Inflammatory macrophage (primary cell): ENCODE measurements at regions not wholly inside any gene's neighbourhood (a gene's known extent, or its start where the extent isn't known, plus 50 kb on each side); places are given as distances from the start of the nearest gene placed in this dataset.
"Not testable (repeated sequence)": the region's sequence is repeated elsewhere in the genome, so short reads cannot be mapped to it uniquely, and the experiment has no call there.

Experiments used
- DNase-seq, 2 donors: peaks; one replicate each; pipeline ENCODE4 v3.0.0-alpha.2; 2020 to 2022

DNA sequence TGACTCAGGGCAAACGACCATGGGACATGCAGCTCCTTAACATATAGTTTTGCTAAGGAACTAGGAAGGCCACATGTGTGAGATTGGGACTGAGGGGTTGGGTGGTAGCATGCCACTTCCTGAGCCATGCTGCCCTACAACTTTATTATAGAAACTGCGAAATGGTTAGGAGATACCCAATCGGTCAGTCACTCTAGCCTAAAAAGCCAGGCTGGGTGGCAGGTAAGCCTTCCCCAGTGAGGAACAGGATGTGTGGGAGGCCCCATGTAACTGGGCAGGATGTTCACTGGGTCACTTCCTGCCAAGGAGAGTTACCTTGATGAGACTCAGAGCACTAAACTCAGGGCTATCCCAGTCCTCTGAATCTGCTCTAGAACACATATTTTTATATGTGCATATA, 123.5 kb downstream of the MAP3K7 start:
- no peak for DNase-seq

DNA sequence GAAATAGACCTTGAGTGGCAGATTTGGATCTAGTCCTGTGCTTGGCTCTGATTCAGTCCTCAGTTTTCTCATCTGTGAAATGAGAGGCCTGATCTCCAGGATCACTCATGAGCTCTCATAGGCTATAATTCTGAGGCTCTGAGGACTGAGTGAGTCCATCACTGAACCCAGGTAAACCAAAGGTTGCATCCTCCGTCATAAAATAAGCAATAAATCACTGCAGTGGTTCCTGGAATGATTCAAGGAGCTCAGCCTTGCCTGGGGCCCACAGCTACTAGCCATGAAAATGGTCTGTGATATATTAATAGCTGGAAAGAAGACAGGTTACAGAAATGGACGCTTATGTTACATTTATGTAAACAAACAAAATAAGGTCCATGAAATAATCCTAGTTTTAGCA, 124.8 kb downstream of the MAP3K7 start:
- DNase-seq: no peak

DNA sequence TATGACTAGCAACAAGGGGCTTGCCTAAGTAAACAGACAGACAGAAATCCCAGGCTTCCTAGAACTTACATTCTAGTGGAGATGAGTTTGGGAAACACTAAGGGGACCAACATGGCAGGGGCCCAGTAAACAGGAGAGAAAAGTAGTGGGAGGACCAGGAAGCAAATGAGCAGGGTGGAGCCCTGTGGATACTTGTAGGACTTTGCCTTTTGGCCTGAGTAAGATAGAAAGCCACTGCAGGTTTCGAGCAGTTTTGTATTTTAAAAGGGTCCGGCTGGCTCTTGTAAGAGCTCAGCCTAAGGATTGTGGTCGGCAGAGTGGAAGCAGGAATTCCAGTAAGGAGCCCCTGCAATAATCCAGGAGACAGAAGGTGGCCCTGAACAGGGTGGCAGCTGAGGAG, 125.5 kb downstream of the MAP3K7 start:
- DNase-seq: no peak

DNA sequence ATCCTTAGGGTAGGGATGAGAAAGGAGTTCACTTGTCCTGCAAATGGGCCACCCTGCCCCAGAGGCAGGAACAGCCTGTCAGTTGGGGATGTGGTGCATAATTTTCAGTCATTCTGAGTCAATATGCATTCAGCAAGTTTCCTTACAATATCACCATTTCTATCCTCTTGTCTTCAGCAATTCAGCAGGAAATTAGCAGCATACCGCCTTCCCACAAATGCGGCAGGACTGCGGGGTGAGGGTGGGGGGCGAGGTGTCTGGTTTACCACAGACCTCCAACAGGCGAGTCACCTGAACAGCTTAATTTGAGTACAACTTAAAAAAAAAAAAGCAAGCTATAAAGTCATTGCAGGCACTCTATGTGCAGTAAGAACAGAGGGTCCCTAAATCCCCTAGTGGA, 126.8 kb downstream of the MAP3K7 start:
- no peak for DNase-seq

DNA sequence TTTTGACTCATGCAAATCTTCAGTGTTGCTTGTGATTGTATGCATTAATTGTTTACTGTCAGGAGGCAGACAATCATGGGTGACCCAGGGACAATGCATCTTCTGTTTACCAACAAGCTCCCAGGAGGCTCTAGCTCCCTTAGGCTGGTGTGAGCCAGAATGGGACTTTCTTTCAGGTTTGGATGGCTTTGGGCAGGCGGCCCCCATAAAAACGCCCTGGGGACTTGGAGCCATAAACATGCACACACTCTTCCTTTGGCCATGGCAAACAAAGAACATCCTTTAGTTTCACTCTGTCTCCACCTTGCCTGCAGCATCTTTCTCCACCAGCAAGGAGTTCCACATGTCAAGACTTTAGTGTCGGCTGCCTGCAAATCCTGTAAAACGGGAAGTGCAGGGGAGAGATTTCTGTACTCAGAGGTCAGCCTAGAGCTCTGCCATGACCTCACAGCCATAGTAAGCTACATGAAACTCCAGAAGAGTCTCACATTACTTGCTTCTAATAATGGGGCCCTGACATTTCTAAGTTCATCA, 127.6 kb downstream of the MAP3K7 start:
- DNase-seq: peak in 1 of 2 donors; percentile 19

DNA sequence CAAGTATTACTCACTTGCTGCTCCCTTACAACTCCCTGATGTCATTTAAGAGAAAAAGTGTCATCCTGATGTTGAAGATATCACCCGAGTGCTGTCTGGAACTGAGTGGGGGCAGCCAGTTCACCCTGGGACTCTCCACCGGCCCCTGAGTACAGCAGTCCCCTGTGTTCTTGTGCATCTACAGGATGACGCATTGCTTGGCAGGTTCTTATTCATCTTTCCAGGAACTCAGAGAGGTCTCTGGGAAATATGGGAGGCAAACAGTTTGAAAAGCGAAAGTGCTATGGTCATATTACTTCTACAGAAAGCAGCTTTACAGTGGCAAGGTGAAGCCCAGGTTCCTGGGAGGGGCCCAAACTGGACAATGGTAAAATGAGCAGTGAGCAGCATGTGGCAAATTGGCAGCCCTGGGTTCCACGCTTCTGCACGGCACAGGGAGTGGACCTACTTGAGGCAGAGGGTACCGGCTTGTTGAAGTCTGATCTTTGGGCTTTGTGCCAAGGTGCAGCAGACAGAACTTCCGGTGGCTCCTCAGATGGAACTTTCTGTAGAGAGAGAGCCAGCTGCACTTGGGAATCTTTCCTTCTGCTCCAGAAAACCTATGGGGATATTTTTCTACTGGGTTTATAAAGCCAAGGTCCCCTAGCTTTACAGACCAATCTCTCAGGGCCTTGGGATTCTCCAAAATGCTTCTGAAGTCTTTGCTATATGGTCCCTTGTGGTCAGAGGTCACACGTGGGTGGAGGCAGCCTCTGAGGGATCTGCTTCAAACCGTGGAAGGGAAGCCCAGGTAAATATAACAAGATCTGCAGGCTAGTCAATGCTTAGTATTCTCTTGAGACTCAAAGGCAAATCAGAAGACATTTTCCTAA, 128.3 kb downstream of the MAP3K7 start:
- no peak for DNase-seq

DNA sequence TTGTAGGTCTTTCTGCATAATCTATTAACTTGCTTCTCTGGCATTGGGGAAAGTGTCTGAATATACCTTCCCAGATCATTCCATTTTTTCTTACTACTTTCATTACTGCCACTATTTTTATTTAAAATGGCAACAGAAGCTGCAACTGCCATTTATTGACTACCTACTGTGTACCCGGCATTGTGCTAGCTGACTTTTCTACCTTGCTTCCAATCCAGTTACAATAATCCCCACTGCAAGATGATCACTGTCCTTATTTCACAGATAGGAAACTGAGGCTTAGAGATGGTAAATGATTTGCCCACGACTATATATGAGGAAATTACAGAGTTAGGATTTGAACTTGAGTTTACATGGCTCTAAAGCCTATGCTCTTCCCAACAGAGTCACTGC, 129.0 kb downstream of the MAP3K7 start:
- no peak for DNase-seq

DNA sequence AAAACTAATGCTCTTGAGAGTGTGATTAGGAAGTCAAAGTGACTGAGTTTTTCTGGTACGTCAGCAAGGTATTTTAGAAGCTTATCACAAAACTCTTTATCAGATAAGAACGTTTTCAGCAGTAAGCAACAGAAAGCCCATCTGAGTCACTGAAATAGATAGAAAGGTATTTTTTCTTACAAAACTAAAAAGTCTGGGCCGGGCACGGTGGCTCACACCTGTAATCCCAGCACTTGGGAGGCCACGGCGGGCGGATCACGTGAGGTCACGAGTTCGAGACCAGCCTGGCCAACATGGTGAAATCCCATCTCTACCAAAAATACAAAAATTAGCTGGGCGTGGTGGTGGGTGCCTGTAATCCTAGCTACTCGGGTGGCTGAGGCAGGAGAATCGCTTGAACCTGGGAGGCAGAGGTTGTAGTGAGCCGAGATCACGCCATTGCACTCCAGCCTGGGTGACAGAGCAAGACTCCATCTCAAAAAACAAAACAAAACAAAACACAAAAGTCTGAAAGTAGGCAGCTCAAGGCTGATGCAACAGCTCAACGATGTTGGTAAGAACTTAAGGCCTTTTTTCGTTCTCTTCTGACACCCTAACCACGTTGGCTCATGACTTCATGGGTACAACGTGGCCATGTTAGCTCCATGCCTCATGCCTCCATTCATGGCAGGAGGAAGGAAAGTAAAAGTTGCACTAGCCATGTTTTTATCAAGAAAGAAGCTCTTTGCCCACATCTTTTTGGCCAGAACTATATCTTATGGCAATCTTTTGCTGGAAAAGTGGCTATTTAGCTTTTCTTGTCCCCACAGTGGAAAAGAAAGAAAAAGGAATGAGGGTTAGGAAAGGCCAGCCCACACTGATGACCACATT, 129.6 kb downstream of the MAP3K7 start:
- DNase-seq: not testable (repeated sequence)

DNA sequence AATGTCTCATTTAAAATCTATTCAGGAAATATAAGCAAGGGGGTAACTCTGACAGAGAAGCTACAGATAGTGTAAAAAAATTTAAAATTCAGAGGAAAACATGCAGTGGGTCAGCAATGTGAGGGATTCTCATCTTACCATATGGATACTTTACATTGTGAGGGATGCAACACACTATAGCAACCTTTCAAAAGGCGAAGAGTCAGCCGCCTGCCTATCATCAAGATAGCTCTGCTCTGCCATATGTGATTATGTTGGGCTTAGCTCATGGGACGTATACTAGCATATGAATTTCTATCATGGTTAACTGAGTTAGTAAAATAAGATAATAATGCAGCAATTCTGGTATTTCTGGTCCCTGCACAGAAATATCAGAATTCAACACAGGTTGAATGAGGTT, 130.9 kb downstream of the MAP3K7 start:
- no peak for DNase-seq

DNA sequence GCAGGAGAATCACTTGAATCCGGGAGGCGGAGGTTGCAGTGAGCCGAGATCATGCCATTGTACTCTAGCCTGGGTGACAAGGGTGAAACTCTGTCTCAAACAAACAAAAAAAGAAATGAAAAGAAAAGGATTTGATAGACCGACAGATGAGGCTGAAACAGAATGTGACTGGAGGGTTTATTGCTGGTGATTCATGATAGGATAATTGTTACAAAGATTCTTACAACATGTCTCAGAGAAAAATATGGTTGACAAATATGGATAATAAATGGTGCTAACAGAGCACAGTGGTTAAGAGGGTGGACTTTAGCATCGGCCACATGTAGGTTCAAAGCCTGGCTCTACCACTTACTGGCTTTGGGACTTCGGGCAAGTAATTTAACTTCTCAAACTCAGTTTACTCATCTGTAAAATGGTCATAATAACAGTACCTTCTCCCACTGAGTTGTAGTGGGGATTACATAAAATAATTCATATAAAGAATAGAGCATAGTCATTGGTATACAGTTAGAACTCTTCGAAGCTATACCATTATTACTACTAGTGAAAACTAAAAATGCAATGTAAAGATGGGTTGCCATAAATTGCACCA, 131.9 kb downstream of the MAP3K7 start:
- no peak for DNase-seq

DNA sequence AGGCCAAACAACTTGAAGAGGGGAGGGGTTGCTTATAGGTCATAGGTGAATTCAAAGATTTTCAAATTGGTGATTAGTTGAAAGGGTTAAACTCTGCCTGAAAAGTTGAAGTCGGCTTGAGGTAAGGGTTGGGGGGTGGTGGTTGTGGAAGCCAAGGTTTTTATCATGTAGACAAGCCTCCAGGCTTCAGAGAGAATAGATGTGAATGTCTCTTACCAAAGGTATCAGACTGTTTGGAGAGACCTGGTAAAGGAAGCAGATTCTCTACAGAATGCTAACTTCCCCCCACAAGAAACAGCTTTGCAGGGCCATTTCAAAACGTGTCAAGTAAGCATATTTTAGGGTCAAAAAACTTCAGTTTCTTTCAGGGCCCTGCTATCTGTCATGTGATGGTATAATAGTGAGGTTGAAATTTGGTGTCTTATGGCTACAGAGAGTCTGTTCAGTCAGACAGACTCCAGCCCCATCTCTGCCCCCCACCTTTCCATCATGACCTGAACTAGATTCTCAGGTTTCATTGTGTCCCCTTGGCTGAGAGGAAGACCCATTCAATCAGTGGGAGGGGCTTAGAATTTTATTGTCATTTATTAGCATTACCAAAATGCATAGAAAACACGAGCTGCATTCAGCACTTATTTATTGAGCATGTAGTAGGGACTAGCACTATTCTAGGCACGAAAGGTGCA, 136.5 kb downstream of the MAP3K7 start:
- DNase-seq: no peak

DNA sequence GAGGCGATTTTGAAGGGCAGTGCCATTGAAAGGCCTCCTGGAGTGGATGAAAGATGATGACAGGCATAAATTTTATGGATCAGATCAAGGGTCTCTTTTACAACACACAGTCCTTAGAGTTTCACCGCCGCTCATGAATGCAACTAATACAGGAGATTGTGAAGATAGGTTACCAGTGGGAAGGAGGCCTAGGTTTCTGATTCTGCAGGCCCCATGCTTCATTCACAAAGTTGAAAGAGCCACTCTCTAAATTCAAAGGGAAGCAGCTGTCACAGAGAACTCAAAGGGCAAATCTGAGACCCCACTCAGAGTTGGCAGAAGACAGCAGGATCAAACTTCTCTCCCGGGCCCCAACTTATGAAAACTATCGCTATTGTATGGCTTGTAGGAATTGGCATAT, 137.6 kb downstream of the MAP3K7 start:
- DNase-seq: no peak

DNA sequence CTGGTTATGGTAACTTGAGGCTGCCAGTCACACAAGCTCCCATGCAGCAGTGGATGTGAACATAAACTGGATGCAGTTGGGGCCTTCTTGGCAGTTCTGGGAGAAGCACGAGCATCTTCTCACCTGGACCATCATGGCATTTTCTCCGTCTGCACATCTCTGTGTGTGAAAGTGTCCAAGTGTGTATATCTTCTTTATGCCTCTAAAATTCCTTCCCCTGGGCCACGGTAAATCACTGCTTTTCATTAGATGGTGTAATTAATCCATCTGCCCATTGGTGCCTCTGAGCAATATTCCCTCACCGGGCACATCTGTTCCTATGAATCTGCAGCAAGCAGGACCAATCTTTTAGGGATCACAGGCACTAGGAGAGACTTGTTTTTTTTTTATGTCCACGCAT, 138.0 kb downstream of the MAP3K7 start:
- no peak for DNase-seq

DNA sequence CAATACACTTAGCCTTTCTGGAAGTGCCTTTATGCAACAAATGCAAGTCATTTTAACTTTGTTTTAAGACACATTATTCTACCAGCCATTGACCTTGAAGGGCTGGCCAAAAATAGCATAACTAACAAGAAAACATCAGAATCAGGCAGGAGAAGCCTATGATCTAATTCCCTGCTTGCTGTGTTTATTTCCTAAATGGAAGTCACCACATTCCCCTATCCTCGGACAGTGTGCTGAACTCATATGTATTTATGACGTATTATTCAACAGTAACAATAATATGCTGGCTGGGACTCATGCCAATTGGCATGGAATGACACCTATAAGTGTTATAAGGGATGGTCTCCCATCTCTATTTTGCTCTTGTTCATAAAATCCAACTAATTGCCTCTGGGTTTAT, 140.7 kb downstream of the MAP3K7 start:
- DNase-seq: no peak

DNA sequence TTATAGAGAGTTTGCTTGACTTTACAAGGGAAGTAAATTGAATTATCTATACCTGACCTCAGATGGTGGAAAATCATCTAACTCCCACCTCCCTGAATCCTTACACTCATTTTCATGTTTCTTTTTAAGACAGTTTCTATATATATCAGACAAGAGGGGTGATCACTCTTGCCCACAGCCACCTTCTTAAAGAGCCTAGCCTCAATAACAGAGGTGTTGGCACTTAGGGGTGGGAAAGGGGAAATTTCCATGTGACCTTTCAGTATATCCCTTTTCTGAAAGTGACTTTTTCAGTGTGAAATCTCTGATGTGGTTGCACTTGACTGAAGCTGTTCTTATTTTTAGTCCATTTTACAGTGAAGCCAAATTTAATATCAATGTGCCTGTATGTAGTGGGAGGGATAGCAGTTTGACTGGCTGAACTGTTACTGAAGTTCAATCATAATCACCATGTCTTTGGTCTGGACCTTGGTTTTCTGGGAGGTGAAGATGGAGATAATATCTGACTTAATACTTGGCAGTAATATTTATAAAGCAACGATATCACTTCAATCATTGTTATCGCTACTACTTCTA, 141.3 kb downstream of the MAP3K7 start:
- DNase-seq: no peak

DNA sequence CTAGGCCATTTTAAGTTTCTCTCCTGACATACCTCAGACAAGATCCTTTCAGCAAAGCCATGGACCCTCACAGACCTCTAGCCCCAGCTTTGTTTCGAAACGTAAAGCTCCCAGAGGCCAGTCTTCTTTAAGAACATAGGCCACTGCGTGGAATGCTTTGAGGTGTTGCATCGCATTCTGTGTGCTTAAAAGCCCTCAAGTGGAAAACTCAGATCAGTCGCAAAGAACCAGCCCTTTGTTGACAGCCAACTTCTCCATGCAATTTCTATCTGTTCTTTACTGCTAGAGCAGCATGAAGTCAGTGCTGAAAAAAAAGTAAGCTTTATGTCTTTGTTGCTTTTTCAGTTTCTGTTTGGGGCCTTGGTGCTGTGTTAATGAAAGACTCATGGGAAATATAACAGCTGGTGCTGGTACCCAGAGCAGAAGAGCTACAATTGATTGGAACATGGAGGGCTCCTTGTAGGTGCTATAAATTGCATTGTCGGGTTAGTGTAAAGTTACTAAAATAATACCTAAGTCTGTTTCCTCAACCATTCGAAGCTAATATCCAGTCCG, 142.6 kb downstream of the MAP3K7 start:
- no peak for DNase-seq

DNA sequence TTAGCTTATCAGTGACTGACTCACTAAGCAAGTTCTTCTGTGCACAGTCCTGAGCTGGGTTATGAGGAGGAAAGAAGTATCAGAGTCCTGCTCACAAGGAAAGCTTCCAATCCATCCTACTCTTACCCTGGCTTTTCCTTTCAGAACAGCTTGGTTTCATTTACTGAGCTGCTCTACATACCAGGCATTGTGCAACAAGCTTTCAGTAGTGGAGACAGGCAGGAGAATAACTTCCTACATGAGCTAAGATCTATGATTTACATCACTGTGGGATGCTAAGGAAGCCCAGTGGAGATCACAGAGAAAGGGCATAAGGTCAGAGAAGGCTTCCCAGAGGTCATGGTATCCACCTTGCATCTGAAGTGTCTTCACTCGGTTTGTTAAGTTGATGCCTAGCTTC, 144.5 kb downstream of the MAP3K7 start:
- DNase-seq: no peak

DNA sequence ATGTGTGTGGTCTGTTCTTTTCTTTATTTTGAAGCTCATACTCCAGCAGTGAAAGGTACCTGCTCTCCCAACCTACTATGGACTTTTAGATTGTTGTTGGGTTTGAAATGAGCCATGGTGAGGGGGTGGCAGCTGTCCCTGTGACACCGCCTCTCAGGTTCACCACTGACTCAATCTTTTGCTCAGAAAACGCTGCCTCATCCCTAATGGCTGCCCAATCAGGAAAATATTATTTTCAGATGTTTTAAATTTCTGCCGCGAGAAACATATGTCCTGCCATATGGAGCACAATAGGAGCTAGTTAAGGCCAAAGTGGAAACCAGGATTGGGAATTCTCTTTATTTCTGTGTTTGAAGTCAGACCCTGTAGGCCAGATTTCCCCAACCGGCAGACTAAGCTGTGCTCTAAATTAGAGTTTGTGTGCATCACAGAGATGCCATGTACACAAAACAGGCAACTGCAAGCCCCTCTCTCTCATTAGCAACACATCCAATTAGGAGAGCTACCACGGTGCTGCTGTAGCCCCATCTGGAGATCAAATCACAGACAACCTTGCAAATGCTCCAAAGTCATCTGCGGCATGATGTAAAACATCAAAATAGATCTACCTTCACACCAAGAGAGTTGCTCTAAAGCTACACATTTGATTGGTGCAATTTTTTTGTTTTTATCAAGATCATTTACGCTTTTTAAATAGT, 144.1 kb upstream of the BACH2 start:
- DNase-seq: no peak

DNA sequence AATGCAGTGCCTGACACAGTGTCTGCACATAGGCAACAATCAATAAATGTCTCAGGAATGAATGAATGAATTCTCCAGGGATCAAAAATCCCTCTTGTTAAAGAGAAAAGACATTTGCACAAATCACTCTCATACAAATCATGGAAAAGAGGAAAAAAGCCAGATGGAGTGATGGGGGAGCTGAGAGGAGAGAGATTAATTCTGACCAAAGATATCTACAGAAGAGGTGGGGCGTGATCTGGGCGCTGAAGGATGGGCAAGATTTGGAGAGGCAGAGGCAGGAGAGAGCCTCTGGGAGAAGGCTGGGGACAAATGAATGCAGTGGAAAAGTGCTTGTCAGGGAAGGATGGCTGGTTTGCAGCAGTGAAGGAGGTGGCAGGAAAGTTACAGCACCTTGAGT, 142.9 kb upstream of the BACH2 start:
- no peak for DNase-seq

DNA sequence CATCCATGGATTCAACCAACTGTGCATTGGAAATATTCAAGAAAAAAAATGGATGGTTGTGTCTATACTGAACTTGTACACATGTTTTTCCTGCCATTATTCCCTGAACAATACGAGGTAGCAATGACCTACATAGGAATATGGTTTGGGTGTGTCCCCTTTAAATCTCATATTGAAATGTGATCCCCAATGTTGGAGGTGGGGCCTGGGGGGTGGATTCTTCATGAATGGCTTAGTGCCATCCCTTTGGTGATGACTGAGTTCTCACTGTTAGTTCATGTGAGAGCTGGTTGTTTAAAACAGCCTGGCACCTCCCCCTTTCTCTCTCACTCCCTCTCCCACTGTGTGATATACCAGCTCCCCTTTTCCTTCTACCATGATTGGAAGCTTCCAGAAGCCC, 139.8 kb upstream of the BACH2 start:
- no peak for DNase-seq

DNA sequence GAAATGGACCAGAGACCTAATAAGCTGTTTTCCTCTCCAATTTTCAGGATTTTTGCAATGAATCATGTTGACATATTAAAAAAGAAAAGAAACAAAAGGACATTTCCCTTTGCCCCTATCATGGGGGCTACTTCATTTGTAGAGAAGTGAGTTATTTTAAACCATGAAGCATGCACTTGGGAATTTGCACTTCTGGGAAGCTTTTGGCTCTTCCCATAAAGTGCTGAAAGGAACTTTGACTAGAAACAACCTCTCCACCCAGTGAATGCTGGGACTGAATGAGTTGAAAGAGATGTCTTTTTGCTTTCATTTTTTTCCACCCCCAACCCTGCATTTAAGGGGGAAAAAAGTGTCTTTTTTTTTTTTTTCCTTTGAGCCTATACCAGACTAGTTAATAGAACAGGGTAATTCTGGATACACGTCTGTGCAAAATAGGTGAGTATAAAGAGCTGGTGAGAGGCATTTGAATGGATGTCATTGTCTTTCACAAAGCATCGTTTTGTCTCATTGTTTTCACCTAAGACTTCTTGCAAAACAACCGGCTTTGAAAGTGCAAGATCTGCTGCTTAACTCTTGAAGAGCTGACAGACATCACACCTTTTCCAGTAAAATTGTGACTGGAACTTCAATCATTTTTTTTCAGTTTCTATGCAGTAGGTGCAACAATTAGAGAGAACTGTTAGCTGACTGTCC, 138.7 kb upstream of the BACH2 start:
- DNase-seq: no peak
